GM12872 (cell line): ENCODE measurements at regions not wholly inside any gene's neighbourhood (a gene's known extent, or its start where the extent isn't known, plus 50 kb on each side); places are given as distances from the start of the nearest gene placed in this dataset.

Source experiments
- CTCF ChIP-seq: IDR thresholded peaks from 3 replicates; pipeline ENCODE4 v1.5.1; 2011; ENCODE audit warnings: low read depth, mild to moderate bottlenecking, low read length, moderate library complexity; ENCODE audit not compliant: insufficient read depth

- TF ChIP-seq CTCF: no peak
Observed at GRCh38 chr13:78420814-78421213, 182.5 kb downstream of the POU4F1 start.

- TF ChIP-seq CTCF: no peak
Observed at GRCh38 chr13:78413887-78414553, 189.3 kb downstream of the POU4F1 start.

GRCh38 chr13:78410847-78411246, 192.5 kb downstream of the POU4F1 start:
- no peak for TF ChIP-seq CTCF

- no peak for TF ChIP-seq CTCF
Observed at GRCh38 chr13:78410164-78410563, 193.2 kb downstream of the POU4F1 start.

GRCh38 chr13:78409172-78409571, 194.2 kb downstream of the POU4F1 start:
- TF ChIP-seq CTCF: no peak

GRCh38 chr13:78404846-78405360, 198.4 kb downstream of the POU4F1 start:
- no peak for TF ChIP-seq CTCF

GRCh38 chr13:78402708-78403400, 200.5 kb downstream of the POU4F1 start:
- no peak for TF ChIP-seq CTCF
